Fibroblast of upper back skin (primary cell): ENCODE measurements at regions not wholly inside any gene's neighbourhood (a gene's known extent, or its start where the extent isn't known, plus 50 kb on each side); places are given as distances from the start of the nearest gene placed in this dataset.

Experiments
- DNase-seq: peaks from one replicate; pipeline ENCODE4 v3.0.0-alpha.2; 2013

GRCh38 chr3:109532257-109533216 lies 195.2 kb upstream of the DPPA4 start:
- peak; percentile 58 for DNase-seq

DNA sequence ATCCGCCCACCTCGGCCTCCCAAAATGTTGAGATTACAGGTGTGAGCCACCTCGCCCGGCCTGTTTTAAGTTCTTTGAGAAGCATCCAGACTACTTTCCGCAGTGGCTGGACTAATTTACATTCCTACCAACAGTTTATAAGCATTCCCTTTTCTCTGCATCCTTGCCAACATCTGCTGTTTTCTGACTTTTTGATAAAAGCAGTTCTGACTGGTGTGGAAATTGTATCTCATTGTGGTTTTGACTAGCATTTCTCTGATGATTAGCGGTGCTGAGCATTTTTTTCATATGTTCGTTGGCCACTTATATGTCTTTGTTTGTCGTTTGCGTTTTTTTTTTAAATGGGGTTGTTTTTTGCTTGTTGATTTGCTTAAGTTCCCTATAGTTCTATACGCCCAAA lies 208.4 kb upstream of the DPPA4 start:
- DNase-seq, result no peak

- DNase-seq, result peak; percentile 32
Observed at GRCh38 chr3:109548192-109548938, 211.0 kb upstream of the DPPA4 start.

DNA sequence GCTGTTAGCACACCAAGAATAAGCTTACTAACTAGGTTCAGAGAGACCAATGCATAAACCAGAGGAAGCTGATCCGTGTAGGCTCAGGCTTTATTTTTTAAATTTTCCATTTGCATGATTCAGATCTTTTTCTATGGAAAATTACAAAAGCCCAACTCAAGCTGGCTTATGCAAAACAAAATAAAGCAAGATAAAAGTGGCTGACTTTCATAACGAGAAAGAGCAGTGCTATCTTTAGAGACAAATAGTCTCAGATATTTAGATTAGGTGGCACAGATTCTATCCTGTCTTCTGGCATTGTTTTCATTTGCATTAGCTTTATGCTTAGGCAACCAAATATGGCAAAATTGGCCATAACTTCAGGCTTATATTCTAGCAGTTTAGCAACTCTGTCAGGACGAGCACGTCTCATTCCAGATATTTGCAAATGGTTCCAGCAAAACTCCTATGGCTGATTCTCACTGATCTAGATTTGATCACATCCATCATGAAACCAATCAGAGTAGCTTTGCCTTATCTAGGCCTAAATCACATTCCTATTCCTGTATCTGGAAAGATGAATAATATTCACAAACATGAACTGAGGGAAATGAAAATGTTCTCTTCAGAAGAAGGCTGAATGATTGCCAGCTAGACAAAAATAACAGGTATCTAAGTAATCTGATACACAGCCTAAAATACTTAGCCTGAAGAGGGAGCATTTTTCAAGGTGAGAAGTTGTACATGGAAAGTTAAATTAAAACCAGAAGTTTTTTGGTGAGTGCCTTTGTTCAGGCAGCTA lies 216.4 kb upstream of the DPPA4 start:
- peak; percentile 43 for DNase-seq

- DNase-seq, result no peak
Observed at GRCh38 chr3:109559389-109559788, 222.0 kb upstream of the DPPA4 start.

DNA sequence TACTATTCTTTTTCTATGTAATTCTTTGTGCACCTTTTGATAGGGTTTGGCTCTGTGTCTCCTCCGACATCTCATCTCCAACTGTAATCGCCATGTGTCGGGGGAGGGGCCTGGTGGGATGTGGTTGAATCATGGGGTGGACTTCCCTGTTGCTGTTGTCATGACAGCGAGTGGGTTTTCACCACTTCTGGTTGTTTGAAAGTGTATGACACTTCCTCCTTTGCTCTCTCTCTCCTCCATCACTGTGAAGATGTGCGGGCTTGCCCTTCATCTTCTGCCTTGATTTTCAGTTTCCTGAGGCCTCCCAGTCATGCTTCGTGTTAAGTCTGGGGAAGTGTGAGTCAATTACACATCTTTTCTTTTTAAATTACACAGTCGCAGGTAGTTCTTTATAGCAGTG lies 225.8 kb upstream of the DPPA4 start:
- no peak for DNase-seq

DNA sequence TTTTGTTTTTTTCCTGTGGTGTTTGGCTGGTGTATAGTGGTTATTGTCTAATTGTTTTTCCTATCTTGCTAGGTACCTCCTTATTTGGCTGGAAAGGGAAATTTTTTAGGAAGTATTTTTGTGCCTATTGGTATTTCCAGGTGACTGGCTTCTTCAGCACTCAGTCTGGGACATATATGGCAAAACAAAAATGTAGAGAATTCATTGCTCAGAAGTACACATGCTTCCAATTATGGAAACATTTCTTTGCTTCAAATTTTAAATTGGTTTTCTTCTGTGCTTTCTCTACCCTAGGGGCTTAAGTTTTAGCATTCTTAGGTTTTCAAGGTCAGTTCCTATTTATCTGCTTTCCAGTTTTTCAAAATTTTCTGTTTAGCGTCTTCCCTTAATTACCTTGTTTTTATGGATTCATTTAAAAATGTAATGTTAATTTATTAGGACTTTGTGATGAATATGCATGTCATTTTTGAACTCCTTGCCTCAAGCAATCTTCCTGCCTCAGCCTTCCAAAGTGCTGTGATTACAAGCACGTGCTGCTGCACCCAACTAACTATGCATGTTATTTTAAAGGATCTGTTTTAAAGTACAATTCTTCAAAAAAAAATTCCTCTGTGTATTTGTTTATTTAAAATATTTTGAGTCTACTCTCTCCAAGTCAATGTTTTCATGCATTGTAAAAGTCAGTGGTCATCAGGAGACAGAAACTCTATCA lies 231.9 kb upstream of the DPPA4 start:
- DNase-seq, result peak; percentile 9

GRCh38 chr3:109570408-109570807 lies 233.1 kb upstream of the DPPA4 start:
- DNase-seq, result no peak

- no peak for DNase-seq
Observed at GRCh38 chr3:109572301-109572700, 235.0 kb upstream of the DPPA4 start.

DNA sequence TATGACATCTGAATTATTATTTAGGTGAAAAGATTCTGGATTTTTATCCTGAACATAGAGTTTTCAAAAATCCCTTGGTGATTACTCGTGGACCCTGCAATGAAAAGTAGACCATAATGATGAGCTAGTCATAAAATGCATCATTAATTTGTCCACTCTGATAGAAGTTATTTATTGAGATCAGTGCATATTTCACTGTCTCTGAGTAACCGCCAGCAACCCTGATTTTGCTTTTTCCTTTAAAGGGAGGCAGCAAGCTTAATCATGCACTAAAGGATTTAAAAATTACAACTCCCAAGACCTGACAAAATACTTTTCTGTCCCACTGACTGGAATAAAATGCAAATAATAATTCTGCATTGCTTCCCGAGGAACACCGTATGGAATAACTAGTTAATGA lies 259.6 kb upstream of the DPPA4 start:
- no peak for DNase-seq

GRCh38 chr3:109597444-109597843 lies 260.1 kb upstream of the DPPA4 start:
- no peak for DNase-seq

DNA sequence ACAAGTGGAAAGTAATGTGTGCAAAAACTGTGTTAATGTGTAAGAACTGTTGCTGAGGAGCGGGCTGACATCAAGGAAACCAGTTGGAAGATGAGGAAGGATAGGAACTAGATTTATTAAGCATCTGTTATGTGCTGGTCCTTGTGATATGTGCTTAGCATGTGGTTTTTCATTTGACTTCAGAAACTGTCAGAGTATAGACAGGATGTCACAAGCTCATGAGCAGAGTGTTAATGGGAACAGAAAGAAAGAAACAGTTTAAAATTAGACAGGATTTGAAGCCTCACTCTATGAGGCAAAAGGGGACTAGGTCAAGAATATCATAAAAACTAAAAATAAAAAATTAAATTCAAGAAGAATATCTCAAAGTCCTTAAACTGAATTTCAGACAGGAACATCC lies 270.6 kb upstream of the DPPA4 start:
- no peak for DNase-seq

GRCh38 chr3:109608574-109608973 lies 271.2 kb upstream of the DPPA4 start:
- DNase-seq, result no peak

- DNase-seq, result no peak
Observed at GRCh38 chr3:109618766-109619378, 281.5 kb upstream of the DPPA4 start.

- no peak for DNase-seq
Observed at GRCh38 chr3:109631897-109632296, 294.6 kb upstream of the DPPA4 start.

DNA sequence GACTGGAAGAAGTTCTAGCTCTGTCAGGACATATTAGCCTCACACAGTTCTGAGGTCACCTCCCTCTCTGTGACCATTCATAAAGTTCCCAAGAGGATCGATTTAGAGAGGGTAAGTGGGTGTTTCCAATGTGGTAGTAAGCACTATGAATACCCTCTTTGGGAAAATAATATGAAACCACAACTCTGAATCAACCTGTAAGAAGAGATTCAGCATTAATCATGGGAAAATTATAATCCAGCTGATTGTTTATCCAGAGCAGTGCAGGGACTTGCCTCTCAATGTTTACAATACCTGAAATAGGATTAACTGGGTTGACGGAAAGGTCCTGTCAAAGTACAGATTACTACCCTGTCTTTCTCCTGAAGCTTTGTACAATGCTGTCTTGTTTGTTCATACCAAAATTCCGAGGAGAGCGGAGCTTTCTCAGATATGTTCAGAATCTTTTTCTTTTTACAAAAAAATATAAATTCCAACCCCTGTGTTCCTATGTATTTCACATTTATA lies 302.9 kb upstream of the DPPA4 start:
- DNase-seq, result no peak

GRCh38 chr3:109642025-109642424 lies 304.7 kb upstream of the DPPA4 start:
- DNase-seq, result no peak

- peak; percentile 38 for DNase-seq
Observed at GRCh38 chr3:109643590-109643989, 306.2 kb upstream of the DPPA4 start.

GRCh38 chr3:109644332-109644731 lies 307.0 kb upstream of the DPPA4 start:
- DNase-seq, result no peak

DNA sequence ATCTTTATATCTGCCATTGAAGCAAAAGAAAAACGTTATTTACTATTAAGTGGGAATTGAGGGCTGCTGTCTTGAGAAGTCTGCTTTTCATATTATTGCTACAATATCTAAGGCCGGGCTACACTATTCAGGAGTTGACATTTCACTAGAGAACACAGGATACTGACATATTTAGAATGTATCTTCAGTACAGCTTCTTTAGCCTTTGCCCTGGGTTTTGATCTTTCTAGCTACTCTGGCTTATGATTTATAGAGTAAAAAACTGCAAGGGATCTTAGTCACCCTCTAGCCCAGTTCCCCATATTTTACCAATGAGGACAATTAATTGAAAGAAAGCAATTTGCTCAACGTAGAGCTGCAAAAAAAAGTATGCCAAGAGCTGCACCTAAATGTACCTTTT lies 307.4 kb upstream of the DPPA4 start:
- no peak for DNase-seq

GRCh38 chr3:109648027-109648426 lies 310.7 kb upstream of the DPPA4 start:
- no peak for DNase-seq

DNA sequence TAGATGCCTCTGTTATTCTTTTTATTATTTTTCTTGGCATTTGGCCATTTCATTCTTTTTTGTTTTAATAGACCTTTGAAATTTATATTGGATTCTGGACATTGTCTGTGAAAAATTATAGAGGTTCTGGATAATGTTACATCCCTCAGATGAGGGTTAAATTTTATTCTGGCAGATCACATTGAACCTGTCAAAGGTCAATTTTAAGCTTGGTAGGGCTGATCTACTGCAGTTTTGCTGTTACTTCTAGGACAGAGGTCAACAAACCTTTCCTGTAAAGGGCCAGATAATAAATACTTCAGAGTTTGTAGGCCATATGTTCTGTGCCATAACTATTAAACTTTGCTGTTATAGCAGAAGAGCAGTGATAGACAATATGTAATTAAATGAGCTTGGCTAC lies 318.9 kb upstream of the DPPA4 start:
- DNase-seq, result no peak
